ENCODE measurements at regions not wholly inside any gene's neighbourhood (a gene's known extent, or its start where the extent isn't known, plus 50 kb on each side); places are given as distances from the start of the nearest gene placed in this dataset.

GRCh38 chr16:72598696-72599095 lies 426.7 kb upstream of the PMFBP1 start:
- Histone ChIP-seq H3K79me1 (ENCODE audit: low read depth, low read length) (peaks cover 4% of the 10 kb centered on the region), H3K4me1 (replicated peaks in 1 of 4; ENCODE audit: control insufficient read depth in 3 of 4, insufficient read depth in 4 of 4, low read length in 3 of 4) (no peaks in the 10 kb centered on the region; a peak in 1 of 7 replicates), H3K36me3 (ENCODE audit: control insufficient read depth in 2 of 4, insufficient read depth in 4 of 4, low read length in 3 of 4) (no peaks in the 10 kb centered on the region), H3K27me3 (replicated peaks in 1 of 4; ENCODE audit: control insufficient read depth in 3 of 4, extremely low read depth in 1 of 4, insufficient read depth in 3 of 4, low read length in 3 of 4) (no peaks in the 10 kb centered on the region), H2BK15ac (ENCODE audit: low read length) (no peak overlapping the region), H4K20me1 (replicated peaks in 1 of 2; ENCODE audit: control insufficient read depth in 1 of 2, insufficient read depth in 2 of 2, low read length in 2 of 2) (no peaks in the 10 kb centered on the region), H3K23ac (ENCODE audit: insufficient read length) (no peak overlapping the region), H4K91ac (replicated peaks; ENCODE audit: insufficient read length, low read length) (no peak overlapping the region), H2BK120ac (replicated peaks; ENCODE audit: low read depth, low read length) (no peak overlapping the region), H3K27ac (ENCODE audit: low read depth, low read length) (no peak overlapping the region), H3K14ac (ENCODE audit: insufficient read length) (no peak overlapping the region), H3K79me2 (ENCODE audit: control insufficient read depth in 1 of 2, insufficient read depth in 2 of 2, low read length in 2 of 2) (peaks cover 0 to 2% of the 10 kb centered on the region in 2 experiments; a peak in 1 of 4 replicates), H2BK5ac (ENCODE audit: low read depth, low read length) (no peak overlapping the region), H3K4me3 (ENCODE audit: extremely low read depth in 1 of 4, insufficient read depth in 2 of 4, low read depth in 3 of 4, low read length in 4 of 4) (no peak overlapping the region), H3K23me2 (ENCODE audit: low read depth, low read length) (no peaks in the 10 kb centered on the region), H2AK5ac (ENCODE audit: low read depth, low read length) (no peak overlapping the region), H3K9ac (replicated peaks in 1 of 4; ENCODE audit: extremely low read depth in 1 of 4, low read depth in 3 of 4, low read length in 3 of 4) (no peak overlapping the region), H4K8ac (ENCODE audit: extremely low read depth, insufficient read depth, low read length) (no peak overlapping the region), H3K56ac (replicated peaks; ENCODE audit: insufficient read length, low read depth, low read length) (no peak overlapping the region), H2BK20ac (ENCODE audit: low read length) (no peak overlapping the region), H3K9me3 (ENCODE audit: insufficient read depth in 2 of 2, low read depth in 1 of 2, low read length in 1 of 2) (no peaks in the 10 kb centered on the region), H4K5ac (ENCODE audit: insufficient read length, low read depth, low read length) (no peak overlapping the region), H2BK12ac (ENCODE audit: low read depth, low read length) (no peak overlapping the region), H2AFZ (ENCODE audit: low read length) (no peak overlapping the region), H3K18ac (ENCODE audit: extremely low read depth, low read length) (no peak overlapping the region), H3K4ac (replicated peaks; ENCODE audit: insufficient read length, low read depth, low read length) (no peak overlapping the region), H3K4me2 (ENCODE audit: insufficient read depth in 1 of 2, low read depth in 2 of 2, low read length in 2 of 2) (no peak overlapping the region)
- POLR2A ChIA-PET (ENCODE audit: partially characterized antibody): no interaction called here
- no peak for TF ChIP-seq CHD1 (IDR thresholded peaks at IDR 0.05; ENCODE audit: low read depth, low read length)
- FAIRE-seq (no peak), DNase-seq (ENCODE audit: low read depth in 1 of 2, low spot score in 2 of 2) (no peak)
- CTCF ChIA-PET (ENCODE audit: partially characterized antibody): no interaction called here
